ENCODE measurements at regions not wholly inside any gene's neighbourhood (a gene's known extent, or its start where the extent isn't known, plus 50 kb on each side); places are given as distances from the start of the nearest gene placed in this dataset.

DNA sequence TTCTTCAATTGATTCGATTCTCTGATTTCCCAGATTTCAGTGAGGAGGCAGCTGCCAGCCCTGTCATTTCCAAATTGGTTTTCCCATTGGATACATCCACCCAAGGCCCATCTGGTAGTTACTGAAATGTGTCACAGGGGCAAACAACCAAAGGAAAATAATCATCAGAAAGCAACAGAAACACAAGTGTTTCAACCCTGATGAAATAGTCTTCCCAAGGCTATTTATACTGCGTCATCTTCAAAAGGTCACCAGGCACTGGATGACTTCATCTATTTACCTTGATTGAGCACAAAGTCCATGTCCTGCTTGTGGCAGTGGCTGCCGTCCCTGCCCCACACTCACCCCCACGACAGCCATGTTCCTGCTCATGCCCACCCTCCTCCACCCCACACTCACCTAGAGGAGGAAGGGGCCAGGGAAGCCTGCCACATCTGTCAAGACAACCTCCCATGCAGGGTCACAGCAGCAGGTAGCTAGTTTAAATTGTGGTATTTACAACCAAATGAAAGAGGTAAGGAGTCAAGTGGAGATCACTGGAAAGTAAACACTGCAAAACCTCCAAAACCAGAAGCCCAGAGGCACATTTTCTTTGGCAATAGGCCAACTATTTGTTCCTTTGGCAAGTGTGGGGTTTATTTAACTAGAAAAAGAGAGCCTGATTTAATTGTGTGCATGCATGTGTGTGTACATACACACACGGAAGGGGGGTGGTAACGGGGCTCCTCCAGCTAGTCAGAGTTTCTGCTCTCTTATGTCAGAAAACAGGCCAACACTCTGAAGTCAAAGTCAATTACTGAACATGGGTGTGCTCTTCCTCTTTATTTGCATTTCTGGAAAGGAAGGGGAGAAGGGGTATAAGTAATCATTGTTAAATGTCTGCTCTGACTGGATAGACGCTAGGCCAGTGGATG is 49.5 kb upstream of the RAB4A start (continued):
- TF ChIP-seq, protein P1, sequence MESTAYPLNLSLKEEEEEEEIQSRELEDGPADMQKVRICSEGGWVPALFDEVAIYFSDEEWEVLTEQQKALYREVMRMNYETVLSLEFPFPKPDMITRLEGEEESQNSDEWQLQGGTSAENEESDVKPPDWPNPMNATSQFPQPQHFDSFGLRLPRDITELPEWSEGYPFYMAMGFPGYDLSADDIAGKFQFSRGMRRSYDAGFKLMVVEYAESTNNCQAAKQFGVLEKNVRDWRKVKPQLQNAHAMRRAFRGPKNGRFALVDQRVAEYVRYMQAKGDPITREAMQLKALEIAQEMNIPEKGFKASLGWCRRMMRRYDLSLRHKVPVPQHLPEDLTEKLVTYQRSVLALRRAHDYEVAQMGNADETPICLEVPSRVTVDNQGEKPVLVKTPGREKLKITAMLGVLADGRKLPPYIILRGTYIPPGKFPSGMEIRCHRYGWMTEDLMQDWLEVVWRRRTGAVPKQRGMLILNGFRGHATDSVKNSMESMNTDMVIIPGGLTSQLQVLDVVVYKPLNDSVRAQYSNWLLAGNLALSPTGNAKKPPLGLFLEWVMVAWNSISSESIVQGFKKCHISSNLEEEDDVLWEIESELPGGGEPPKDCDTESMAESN (CRISPR knock-in tag; conservative IDR thresholded peaks at IDR 0.05): peak; percentile 62; the same call in 1 of the 2 replicates
- TF ChIP-seq ZNF264 (CRISPR knock-in tag; IDR thresholded peaks at IDR 0.05) (peak; percentile 88), ZBTB34 (CRISPR knock-in tag; IDR thresholded peaks at IDR 0.05) (peak; percentile 83; the same call in 1 of the 2 replicates), MEF2D (CRISPR knock-in tag; IDR thresholded peaks at IDR 0.05) (peak; percentile 87), SMC3 (IDR thresholded peaks at IDR 0.05; ENCODE audit: low read length) (no peak), PRMT3 (CRISPR knock-in tag; IDR thresholded peaks at IDR 0.05; ENCODE audit: borderline replicate concordance, low read depth) (no peak), ATF7 (IDR thresholded peaks at IDR 0.05) (peak; percentile 97), ATF7 (CRISPR knock-in tag; IDR thresholded peaks at IDR 0.05) (peak; percentile 100), NCOA2 (CRISPR knock-in tag; IDR thresholded peaks at IDR 0.05) (peak; percentile 91), THYN1 (CRISPR knock-in tag; IDR thresholded peaks at IDR 0.05; ENCODE audit: borderline replicate concordance, low read depth) (no peak), GZF1 (CRISPR knock-in tag; IDR thresholded peaks at IDR 0.05) (no peak), ZNF331 (CRISPR knock-in tag; IDR thresholded peaks at IDR 0.05) (peak; percentile 53), RBFOX2 (IDR thresholded peaks at IDR 0.05; ENCODE audit: low read depth, low read length) (peak; percentile 42), KLF6 (CRISPR knock-in tag; IDR thresholded peaks at IDR 0.05) (peak; percentile 63), ZNF510 (CRISPR knock-in tag; IDR thresholded peaks at IDR 0.05; ENCODE audit: low read depth) (no peak), ZNF121 (CRISPR knock-in tag; IDR thresholded peaks at IDR 0.05) (0 out of 2 replicates have a peak, but pooled peaks have one; percentile 34)
- TF ChIP-seq, protein P2, sequence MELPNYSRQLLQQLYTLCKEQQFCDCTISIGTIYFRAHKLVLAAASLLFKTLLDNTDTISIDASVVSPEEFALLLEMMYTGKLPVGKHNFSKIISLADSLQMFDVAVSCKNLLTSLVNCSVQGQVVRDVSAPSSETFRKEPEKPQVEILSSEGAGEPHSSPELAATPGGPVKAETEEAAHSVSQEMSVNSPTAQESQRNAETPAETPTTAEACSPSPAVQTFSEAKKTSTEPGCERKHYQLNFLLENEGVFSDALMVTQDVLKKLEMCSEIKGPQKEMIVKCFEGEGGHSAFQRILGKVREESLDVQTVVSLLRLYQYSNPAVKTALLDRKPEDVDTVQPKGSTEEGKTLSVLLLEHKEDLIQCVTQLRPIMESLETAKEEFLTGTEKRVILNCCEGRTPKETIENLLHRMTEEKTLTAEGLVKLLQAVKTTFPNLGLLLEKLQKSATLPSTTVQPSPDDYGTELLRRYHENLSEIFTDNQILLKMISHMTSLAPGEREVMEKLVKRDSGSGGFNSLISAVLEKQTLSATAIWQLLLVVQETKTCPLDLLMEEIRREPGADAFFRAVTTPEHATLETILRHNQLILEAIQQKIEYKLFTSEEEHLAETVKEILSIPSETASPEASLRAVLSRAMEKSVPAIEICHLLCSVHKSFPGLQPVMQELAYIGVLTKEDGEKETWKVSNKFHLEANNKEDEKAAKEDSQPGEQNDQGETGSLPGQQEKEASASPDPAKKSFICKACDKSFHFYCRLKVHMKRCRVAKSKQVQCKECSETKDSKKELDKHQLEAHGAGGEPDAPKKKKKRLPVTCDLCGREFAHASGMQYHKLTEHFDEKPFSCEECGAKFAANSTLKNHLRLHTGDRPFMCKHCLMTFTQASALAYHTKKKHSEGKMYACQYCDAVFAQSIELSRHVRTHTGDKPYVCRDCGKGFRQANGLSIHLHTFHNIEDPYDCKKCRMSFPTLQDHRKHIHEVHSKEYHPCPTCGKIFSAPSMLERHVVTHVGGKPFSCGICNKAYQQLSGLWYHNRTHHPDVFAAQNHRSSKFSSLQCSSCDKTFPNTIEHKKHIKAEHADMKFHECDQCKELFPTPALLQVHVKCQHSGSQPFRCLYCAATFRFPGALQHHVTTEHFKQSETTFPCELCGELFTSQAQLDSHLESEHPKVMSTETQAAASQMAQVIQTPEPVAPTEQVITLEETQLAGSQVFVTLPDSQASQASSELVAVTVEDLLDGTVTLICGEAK (IDR thresholded peaks at IDR 0.05): no peak
- TF ChIP-seq, protein P2 (CRISPR knock-in tag; IDR thresholded peaks at IDR 0.05): peak; percentile 67; the same call in 1 of the 2 replicates

Measured in HepG2 (cell line).